ENCODE measurements at regions not wholly inside any gene's neighbourhood (a gene's known extent, or its start where the extent isn't known, plus 50 kb on each side); places are given as distances from the start of the nearest gene placed in this dataset.
A peak's percentile ranks its signal among the peaks of the same experiment; 100 is the strongest.
"Not testable (repeated sequence)": the region's sequence is repeated elsewhere in the genome, so short reads cannot be mapped to it uniquely, and the experiment has no call there.

DNA sequence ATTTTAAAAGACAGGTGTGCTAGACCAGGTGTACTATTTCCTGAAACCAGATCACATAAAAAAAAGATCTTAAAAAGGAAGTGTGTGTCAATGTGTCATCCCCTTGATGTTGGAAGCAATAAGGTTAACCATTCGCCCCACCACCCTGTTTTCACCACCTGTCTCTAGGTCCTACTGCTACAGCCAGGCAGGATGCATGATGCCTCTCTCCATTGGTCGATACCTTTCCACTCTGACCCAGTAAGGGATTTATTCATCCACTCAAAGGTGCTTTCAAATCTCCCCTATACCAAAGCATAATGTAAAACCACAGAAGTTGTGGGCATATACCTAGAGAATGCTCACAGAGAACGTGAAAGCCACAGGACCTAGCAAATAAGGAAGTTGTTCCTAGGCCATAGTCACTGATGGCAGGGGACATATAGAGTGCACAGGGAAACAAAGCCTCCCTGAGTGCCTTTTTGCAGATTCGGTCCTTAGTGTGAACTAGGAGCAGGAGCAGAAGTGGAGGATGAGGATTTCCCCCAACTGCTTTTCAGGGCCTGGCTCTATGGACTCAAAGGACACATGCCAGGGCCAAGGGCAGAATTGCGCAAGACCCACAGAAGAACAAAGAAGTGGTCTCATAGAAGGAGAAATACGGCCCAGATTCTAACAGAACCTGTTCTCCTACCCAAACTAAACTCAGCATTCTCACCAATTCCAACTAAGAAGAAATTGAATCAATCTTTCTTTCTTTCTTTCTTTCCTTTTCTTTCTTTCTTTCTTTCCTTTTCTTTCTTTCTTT, 631.5 kb upstream of the NRP1 start:
- peak in 1 of 2 experiments; percentile 34 for DNase-seq
- ChIA-PET CTCF (no interaction called here), POLR2A (no interaction called here)
- Mint-ChIP-seq H3K9me3 (ENCODE audit: unreplicated experiment) (peaks cover 17% of the 10 kb centered on the region), H3K27ac (ENCODE audit: unreplicated experiment) (no peak overlapping the region), H3K36me3 (ENCODE audit: insufficient read depth, unreplicated experiment) (peaks cover 6% of the 10 kb centered on the region), H3K27me3 (ENCODE audit: insufficient read depth, unreplicated experiment) (no peaks in the 10 kb centered on the region), H3K4me3 (ENCODE audit: unreplicated experiment) (no peak overlapping the region), H3K4me1 (ENCODE audit: low read depth, unreplicated experiment) (peaks cover 7% of the 10 kb centered on the region)
- H3K36me3 ChIP-seq (ENCODE audit: control insufficient read depth, insufficient read depth, low read length) = no peaks in the 10 kb centered on the region
- H3K4me1 ChIP-seq = peaks cover 15% of the 10 kb centered on the region
- intact Hi-C loops (cut with micrococcal nuclease; ENCODE audit: unreplicated experiment) = no loop called here
- no peaks in the 10 kb centered on the region for H3K27me3 ChIP-seq (replicated peaks; ENCODE audit: control insufficient read depth, insufficient read depth, low read length)
- no TSS peak for BruUV-seq (replicated peaks)
- TF ChIP-seq, protein P1, sequence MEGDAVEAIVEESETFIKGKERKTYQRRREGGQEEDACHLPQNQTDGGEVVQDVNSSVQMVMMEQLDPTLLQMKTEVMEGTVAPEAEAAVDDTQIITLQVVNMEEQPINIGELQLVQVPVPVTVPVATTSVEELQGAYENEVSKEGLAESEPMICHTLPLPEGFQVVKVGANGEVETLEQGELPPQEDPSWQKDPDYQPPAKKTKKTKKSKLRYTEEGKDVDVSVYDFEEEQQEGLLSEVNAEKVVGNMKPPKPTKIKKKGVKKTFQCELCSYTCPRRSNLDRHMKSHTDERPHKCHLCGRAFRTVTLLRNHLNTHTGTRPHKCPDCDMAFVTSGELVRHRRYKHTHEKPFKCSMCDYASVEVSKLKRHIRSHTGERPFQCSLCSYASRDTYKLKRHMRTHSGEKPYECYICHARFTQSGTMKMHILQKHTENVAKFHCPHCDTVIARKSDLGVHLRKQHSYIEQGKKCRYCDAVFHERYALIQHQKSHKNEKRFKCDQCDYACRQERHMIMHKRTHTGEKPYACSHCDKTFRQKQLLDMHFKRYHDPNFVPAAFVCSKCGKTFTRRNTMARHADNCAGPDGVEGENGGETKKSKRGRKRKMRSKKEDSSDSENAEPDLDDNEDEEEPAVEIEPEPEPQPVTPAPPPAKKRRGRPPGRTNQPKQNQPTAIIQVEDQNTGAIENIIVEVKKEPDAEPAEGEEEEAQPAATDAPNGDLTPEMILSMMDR (IDR thresholded peaks at IDR 0.05; ENCODE audit: insufficient read depth in 1 of 2, low read depth in 1 of 2, low read length in 1 of 2, severe bottlenecking in 1 of 2, unreplicated experiment in 1 of 2) = no peak
- no peaks in the 10 kb centered on the region; the same call in 1 of the 2 replicates for H3K9me3 ChIP-seq
- no peak overlapping the region for H3K4me3 ChIP-seq (ENCODE audit: low read depth, low read length)

DNA sequence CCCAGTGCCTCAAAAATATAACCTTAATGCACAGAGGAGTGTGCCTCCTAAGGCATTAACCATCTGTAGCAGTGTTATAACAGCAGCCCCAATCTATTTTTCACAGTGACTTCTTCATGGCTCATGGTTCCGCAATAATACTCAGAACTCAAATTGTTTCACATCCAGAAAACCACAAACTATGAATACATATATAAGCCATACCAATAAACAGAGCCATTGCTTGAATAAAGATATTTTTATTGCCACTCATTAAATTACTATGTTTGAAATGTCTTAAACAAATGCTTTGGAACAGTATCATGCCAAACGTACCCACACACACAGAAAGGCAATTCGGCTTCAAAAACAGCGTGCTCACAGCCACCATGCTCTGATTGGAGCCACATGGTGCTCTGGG, 629.3 kb upstream of the NRP1 start:
- no peaks in the 10 kb centered on the region for H3K36me3 ChIP-seq (ENCODE audit: control insufficient read depth, insufficient read depth, low read length)

GRCh38 chr10:33956322-33956721, 621.9 kb upstream of the NRP1 start:
- POLR2A ChIA-PET; DNase-seq; intact Hi-C loops (cut with micrococcal nuclease; ENCODE audit: unreplicated experiment); H3K27me3 Mint-ChIP-seq (ENCODE audit: insufficient read depth, unreplicated experiment); H3K4me1 Mint-ChIP-seq (ENCODE audit: low read depth, unreplicated experiment); H3K4me3 ChIP-seq (ENCODE audit: low read depth, low read length); H3K4me1 ChIP-seq; H3K36me3 ChIP-seq (ENCODE audit: control insufficient read depth, insufficient read depth, low read length); H3K4me3 Mint-ChIP-seq (ENCODE audit: unreplicated experiment); H3K27ac Mint-ChIP-seq (ENCODE audit: unreplicated experiment); BruUV-seq (replicated peaks); H3K9me3 ChIP-seq; H3K9me3 Mint-ChIP-seq (ENCODE audit: unreplicated experiment); H3K36me3 Mint-ChIP-seq (ENCODE audit: insufficient read depth, unreplicated experiment); H3K27me3 ChIP-seq (replicated peaks; ENCODE audit: control insufficient read depth, insufficient read depth, low read length); CTCF ChIA-PET: not testable (repeated sequence)

More for the DNA sequence above, 629.3 kb upstream of the NRP1 start:
- Mint-ChIP-seq H3K27me3 (ENCODE audit: insufficient read depth, unreplicated experiment) (no peaks in the 10 kb centered on the region), H3K4me1 (ENCODE audit: low read depth, unreplicated experiment) (peaks cover 7% of the 10 kb centered on the region), H3K9me3 (ENCODE audit: unreplicated experiment) (peaks cover 10% of the 10 kb centered on the region), H3K4me3 (ENCODE audit: unreplicated experiment) (no peak overlapping the region), H3K27ac (ENCODE audit: unreplicated experiment) (no peak overlapping the region), H3K36me3 (ENCODE audit: insufficient read depth, unreplicated experiment) (peaks cover 6% of the 10 kb centered on the region)
- no peaks in the 10 kb centered on the region for H3K27me3 ChIP-seq (replicated peaks; ENCODE audit: control insufficient read depth, insufficient read depth, low read length)
- no peaks in the 10 kb centered on the region; the same call in 1 of the 2 replicates for H3K9me3 ChIP-seq
- POLR2A ChIA-PET = no interaction called here
- CTCF ChIA-PET = no interaction called here
- intact Hi-C loops (cut with micrococcal nuclease; ENCODE audit: unreplicated experiment) = no loop called here
- no peak for DNase-seq
- TF ChIP-seq, protein P1 (IDR thresholded peaks at IDR 0.05; ENCODE audit: insufficient read depth in 1 of 2, low read depth in 1 of 2, low read length in 1 of 2, severe bottlenecking in 1 of 2, unreplicated experiment in 1 of 2) = no peak
- no peak overlapping the region for H3K4me3 ChIP-seq (ENCODE audit: low read depth, low read length)
- H3K4me1 ChIP-seq = peaks cover 15% of the 10 kb centered on the region
- BruUV-seq (replicated peaks) = no TSS peak

Data from Caco-2 (cell line).